PC-9 (cell line): ENCODE measurements at regions not wholly inside any gene's neighbourhood (a gene's known extent, or its start where the extent isn't known, plus 50 kb on each side); places are given as distances from the start of the nearest gene placed in this dataset.

ENCODE experiments used
- BruUV-seq: library from RNA; stranded (reverse); fragments of 400-500 nt; replicated peaks from 2 replicates; lab custom pipeline; 2021; lab: Mats Ljungman, UMichigan
- CTCF ChIA-PET: fragments of 300-600 bp; sonication (Branson Sonifier 250); formaldehyde crosslinking; loops from one replicate; lab custom pipeline; 2022; ENCODE audit warnings: antibody characterized with exemption; lab: Charles Lee
- POLR2A ChIA-PET: fragments of 300-600 bp; sonication (Branson Sonifier 250); formaldehyde crosslinking; loops from one replicate; lab custom pipeline; 2022; ENCODE audit warnings: antibody characterized with exemption; ENCODE audit not compliant: unreplicated experiment; lab: Charles Lee
- DNase-seq, 2 experiments: peaks; one replicate each; pipeline versions ENCODE4 v3.0.0 to v3.0.0-alpha.2; 2015 to 2022; ENCODE audit warnings: mixed read lengths in 1 of 2
- H2AFZ ChIP-seq: fragments of 200-600 bp; sonication (generic); 2 replicates; pipeline ENCODE4 v1.8.1; 2017; ENCODE audit warnings: antibody characterized with exemption
- H3F3A ChIP-seq: fragments of 200-600 bp; sonication (generic); 2 replicates; pipeline ENCODE4 v1.8.1; 2017; ENCODE audit warnings: antibody characterized with exemption, mild to moderate bottlenecking, low read depth; ENCODE audit not compliant: insufficient read depth
- H3K27ac ChIP-seq: fragments of 200-600 bp; sonication (generic); 2 replicates; pipeline ENCODE4 v1.6.1; 2016; ENCODE audit warnings: mixed run types
- H3K27me3 ChIP-seq: fragments of 200-600 bp; sonication (generic); 2 replicates; pipeline ENCODE4 v1.6.1; 2016; ENCODE audit warnings: low read depth, mixed run types; ENCODE audit not compliant: insufficient read depth
- H3K36me3 ChIP-seq: fragments of 200-600 bp; sonication (generic); 2 replicates; pipeline ENCODE4 v1.6.1; 2016; ENCODE audit warnings: low read depth, mixed run types
- H3K4me1 ChIP-seq: fragments of 200-600 bp; sonication (generic); replicated peaks from 2 replicates; pipeline ENCODE4 v1.6.1; 2016; ENCODE audit warnings: mixed run types; ENCODE audit not compliant: insufficient read depth
- H3K4me2 ChIP-seq: fragments of 200-600 bp; sonication (generic); 2 replicates; pipeline ENCODE4 v1.6.1; 2017; ENCODE audit warnings: mixed run types
- H3K4me3 ChIP-seq: fragments of 200-600 bp; sonication (generic); 2 replicates; pipeline ENCODE4 v1.6.1; 2016; ENCODE audit warnings: mixed run types
- H3K79me2 ChIP-seq: fragments of 200-600 bp; sonication (generic); 2 replicates; pipeline ENCODE4 v1.6.1; 2017; ENCODE audit warnings: low read depth, mixed run types
- H3K9me2 ChIP-seq: fragments of 200-600 bp; sonication (generic); 2 replicates; pipeline ENCODE4 v1.8.1; 2017; ENCODE audit warnings: mild to moderate bottlenecking; ENCODE audit not compliant: insufficient read depth
- H3K9me3 ChIP-seq: fragments of 200-600 bp; sonication (generic); 2 replicates; pipeline ENCODE4 v1.8.1; 2016; ENCODE audit warnings: low read depth; ENCODE audit not compliant: insufficient read depth
- H4K20me1 ChIP-seq: fragments of 200-600 bp; sonication (generic); 2 replicates; pipeline ENCODE4 v1.8.1; 2017; ENCODE audit not compliant: insufficient read depth
- EZH2 ChIP-seq: fragments of 200-600 bp; sonication (generic); IDR thresholded peaks from 2 replicates; pipeline ENCODE4 v1.8.0; 2017; ENCODE audit warnings: antibody characterized with exemption, low read depth
- intact Hi-C: fragments of 100-400 bp; cut with micrococcal nuclease; formaldehyde crosslinking; loops from one replicate; pipeline ENCODE4 v1.10.0; 2022; ENCODE audit not compliant: unreplicated experiment
- TF ChIP-seq, protein P1 (sequence below): fragments of 200-600 bp; sonication (generic); conservative IDR thresholded peaks from 2 replicates; pipeline ENCODE4 v1.6.1; 2017; ENCODE audit warnings: mixed run types, antibody characterized with exemption, mild to moderate bottlenecking, moderate library complexity

DNA sequence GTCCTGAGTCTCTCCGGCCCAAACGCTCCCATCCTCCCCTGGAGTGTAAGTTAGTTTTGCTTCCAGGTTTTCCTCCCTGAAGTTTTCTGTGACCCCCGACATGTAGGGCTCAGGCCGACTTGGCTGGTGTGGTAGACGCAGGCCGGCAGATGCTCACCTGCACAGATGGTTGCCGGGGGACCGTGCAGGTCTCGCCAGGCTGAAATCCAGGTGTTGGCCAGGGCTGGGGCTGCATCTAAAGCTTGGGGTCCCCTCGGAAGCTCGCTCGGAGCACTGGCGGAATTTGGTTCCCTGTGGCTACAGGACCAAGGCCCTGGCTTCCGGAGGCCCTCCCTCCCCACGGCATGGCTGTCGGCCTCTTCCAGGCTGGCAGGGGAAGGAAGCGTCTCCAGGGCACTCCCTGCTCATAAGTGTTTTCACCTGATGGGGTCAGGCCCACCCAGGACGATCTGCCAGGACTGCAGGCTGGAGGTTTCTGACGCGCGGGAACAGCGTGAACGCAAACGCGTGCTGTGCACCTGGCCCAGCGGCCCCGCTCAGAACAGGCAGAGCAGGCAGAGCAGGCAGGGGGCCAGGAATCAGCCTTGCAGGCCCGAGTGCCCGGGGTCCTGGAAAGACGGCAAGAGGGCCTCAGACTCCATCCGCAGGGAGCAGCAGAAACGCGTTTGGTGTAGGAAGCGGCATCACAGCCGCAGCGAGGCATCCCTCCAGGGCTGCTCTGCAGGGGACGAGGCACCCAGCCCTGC, 258.2 kb downstream of the BRD1 start:
- no peaks in the 10 kb centered on the region for H3K36me3 ChIP-seq
- no peak for TF ChIP-seq EZH2
- TF ChIP-seq, protein P1, sequence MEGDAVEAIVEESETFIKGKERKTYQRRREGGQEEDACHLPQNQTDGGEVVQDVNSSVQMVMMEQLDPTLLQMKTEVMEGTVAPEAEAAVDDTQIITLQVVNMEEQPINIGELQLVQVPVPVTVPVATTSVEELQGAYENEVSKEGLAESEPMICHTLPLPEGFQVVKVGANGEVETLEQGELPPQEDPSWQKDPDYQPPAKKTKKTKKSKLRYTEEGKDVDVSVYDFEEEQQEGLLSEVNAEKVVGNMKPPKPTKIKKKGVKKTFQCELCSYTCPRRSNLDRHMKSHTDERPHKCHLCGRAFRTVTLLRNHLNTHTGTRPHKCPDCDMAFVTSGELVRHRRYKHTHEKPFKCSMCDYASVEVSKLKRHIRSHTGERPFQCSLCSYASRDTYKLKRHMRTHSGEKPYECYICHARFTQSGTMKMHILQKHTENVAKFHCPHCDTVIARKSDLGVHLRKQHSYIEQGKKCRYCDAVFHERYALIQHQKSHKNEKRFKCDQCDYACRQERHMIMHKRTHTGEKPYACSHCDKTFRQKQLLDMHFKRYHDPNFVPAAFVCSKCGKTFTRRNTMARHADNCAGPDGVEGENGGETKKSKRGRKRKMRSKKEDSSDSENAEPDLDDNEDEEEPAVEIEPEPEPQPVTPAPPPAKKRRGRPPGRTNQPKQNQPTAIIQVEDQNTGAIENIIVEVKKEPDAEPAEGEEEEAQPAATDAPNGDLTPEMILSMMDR = no peak
- H3K79me2 ChIP-seq = no peaks in the 10 kb centered on the region
- H3K9me2 ChIP-seq = no peaks in the 10 kb centered on the region
- intact Hi-C loops = no loop called here
- no peak overlapping the region for H3K27ac ChIP-seq
- DNase-seq = no peak
- H2AFZ ChIP-seq = no peak overlapping the region
- no peaks in the 10 kb centered on the region for H3F3A ChIP-seq
- ChIA-PET CTCF (no interaction called here), POLR2A (no interaction called here)
- H4K20me1 ChIP-seq = peaks cover 8% of the 10 kb centered on the region
- H3K9me3 ChIP-seq = no peaks in the 10 kb centered on the region
- no peaks in the 10 kb centered on the region for H3K4me1 ChIP-seq
- H3K27me3 ChIP-seq = peaks cover 93% of the 10 kb centered on the region
- H3K4me2 ChIP-seq = no peak overlapping the region
- no peak overlapping the region for H3K4me3 ChIP-seq
- no TSS peak for BruUV-seq

DNA sequence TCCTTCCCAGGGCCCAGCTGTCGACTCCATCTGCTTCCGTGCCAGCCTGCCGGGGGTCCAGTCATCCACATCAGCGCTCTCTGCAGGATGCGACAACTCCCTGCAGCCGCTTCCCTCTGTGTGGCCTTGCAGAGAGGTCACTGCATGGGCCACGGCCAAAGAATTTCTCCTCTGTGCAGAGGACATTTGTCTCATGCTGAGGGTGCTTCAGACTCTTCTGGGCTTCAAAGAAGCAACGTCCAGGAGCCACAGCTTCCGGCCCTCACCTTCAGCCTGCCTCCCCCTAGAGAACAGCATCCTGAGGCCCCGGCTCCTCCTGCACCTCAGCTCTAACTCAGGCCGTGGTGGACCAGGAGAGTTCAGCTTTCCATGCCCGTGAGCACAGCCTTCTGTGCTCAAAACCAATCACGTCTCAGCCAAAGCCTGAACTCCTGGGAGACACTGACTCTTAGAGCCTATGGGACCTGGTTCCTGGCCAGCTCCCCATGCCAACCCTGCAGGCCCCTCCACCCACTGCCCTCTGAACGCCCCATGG, 258.9 kb downstream of the BRD1 start:
- no TSS peak for BruUV-seq
- no peak overlapping the region for H2AFZ ChIP-seq
- POLR2A ChIA-PET = no interaction called here
- no peaks in the 10 kb centered on the region for H3F3A ChIP-seq
- peaks cover 93% of the 10 kb centered on the region for H3K27me3 ChIP-seq
- TF ChIP-seq, protein P1 = no peak
- no peak for TF ChIP-seq EZH2
- H3K4me1 ChIP-seq = no peaks in the 10 kb centered on the region
- H3K4me3 ChIP-seq = no peak overlapping the region
- no peak for DNase-seq
- H3K9me3 ChIP-seq = no peaks in the 10 kb centered on the region
- H3K27ac ChIP-seq = no peak overlapping the region
- no peaks in the 10 kb centered on the region for H3K79me2 ChIP-seq
- H4K20me1 ChIP-seq = peaks cover 8% of the 10 kb centered on the region
- no peaks in the 10 kb centered on the region for H3K36me3 ChIP-seq
- CTCF ChIA-PET = no interaction called here
- no peak overlapping the region for H3K4me2 ChIP-seq
- intact Hi-C loops = no loop called here
- H3K9me2 ChIP-seq = no peaks in the 10 kb centered on the region

- no peaks in the 10 kb centered on the region for H3K79me2 ChIP-seq
- no peak for DNase-seq
- peaks cover 8% of the 10 kb centered on the region for H4K20me1 ChIP-seq
- H3K4me3 ChIP-seq = no peak overlapping the region
- no peak overlapping the region for H3K27ac ChIP-seq
- H2AFZ ChIP-seq = no peak overlapping the region
- no peaks in the 10 kb centered on the region for H3K9me2 ChIP-seq
- H3K9me3 ChIP-seq = no peaks in the 10 kb centered on the region
- no TSS peak for BruUV-seq
- no peaks in the 10 kb centered on the region for H3F3A ChIP-seq
- peaks cover 93% of the 10 kb centered on the region for H3K27me3 ChIP-seq
- TF ChIP-seq, protein P1 = no peak
- no peak; the same call in 1 of the 2 replicates for TF ChIP-seq EZH2
- intact Hi-C loops = no loop called here
- no peaks in the 10 kb centered on the region for H3K36me3 ChIP-seq
- no peak overlapping the region for H3K4me2 ChIP-seq
- POLR2A ChIA-PET = no interaction called here
- H3K4me1 ChIP-seq = no peaks in the 10 kb centered on the region
- CTCF ChIA-PET = no interaction called here
Observed at GRCh38 chr22:49567899-49568750, 259.5 kb downstream of the BRD1 start.
